Osteoblast (primary cell): ENCODE measurements at regions not wholly inside any gene's neighbourhood (a gene's known extent, or its start where the extent isn't known, plus 50 kb on each side); places are given as distances from the start of the nearest gene placed in this dataset.

ENCODE experiments used
- DNase-seq: peaks from one replicate; pipeline ENCODE4 v3.0.0; 2011; ENCODE audit warnings: low spot score, mixed read lengths; ENCODE audit not compliant: insufficient read length; ENCODE audit errors: missing footprints
- H2AFZ ChIP-seq: 2 replicates; pipeline ENCODE4 v1.6.0; 2011; ENCODE audit warnings: mild to moderate bottlenecking, low read length
- H3K27ac ChIP-seq: 2 replicates; pipeline ENCODE4 v1.5.1; 2011; ENCODE audit warnings: mild to moderate bottlenecking, low read depth, low read length, moderate library complexity
- H3K27me3 ChIP-seq: 2 replicates; pipeline ENCODE4 v1.6.0; 2012; ENCODE audit warnings: mild to moderate bottlenecking, control low read depth, inconsistent platforms, low read length, moderate library complexity; ENCODE audit not compliant: insufficient read depth
- H3K36me3 ChIP-seq: 2 replicates; pipeline ENCODE4 v1.5.1; 2011; ENCODE audit warnings: mild to moderate bottlenecking, low read length, control low read depth, moderate library complexity; ENCODE audit not compliant: insufficient read depth
- H3K4me1 ChIP-seq: 2 replicates; pipeline ENCODE4 v1.5.1; 2011; ENCODE audit warnings: mild to moderate bottlenecking, low read length, control low read depth, moderate library complexity; ENCODE audit not compliant: insufficient read depth
- H3K4me2 ChIP-seq: 2 replicates; pipeline ENCODE4 v1.6.0; 2011; ENCODE audit warnings: mild to moderate bottlenecking, low read length; ENCODE audit not compliant: insufficient read depth
- H3K4me3 ChIP-seq: fragments of 200-600 bp; sonication (generic); 3 replicates; pipeline ENCODE4 v1.5.1; 2012; ENCODE audit warnings: mild to moderate bottlenecking, low read length, inconsistent platforms; ENCODE audit not compliant: insufficient read depth
- H3K79me2 ChIP-seq: 2 replicates; pipeline ENCODE4 v1.6.0; 2012; ENCODE audit warnings: mild to moderate bottlenecking, low read length, control low read depth, inconsistent platforms; ENCODE audit not compliant: insufficient read depth
- H3K9me3 ChIP-seq: 2 replicates; pipeline ENCODE4 v1.5.1; 2011; ENCODE audit warnings: low read depth, low read length, control low read depth
- H4K20me1 ChIP-seq: 2 replicates; pipeline ENCODE4 v1.6.0; 2012; ENCODE audit warnings: mild to moderate bottlenecking, low read length, control low read depth; ENCODE audit not compliant: insufficient read depth
- CTCF ChIP-seq: IDR thresholded peaks from 2 replicates; pipeline ENCODE4 v1.5.1; 2011; ENCODE audit warnings: mild to moderate bottlenecking, low read depth, low read length, moderate library complexity; ENCODE audit errors: extremely low read depth

DNA sequence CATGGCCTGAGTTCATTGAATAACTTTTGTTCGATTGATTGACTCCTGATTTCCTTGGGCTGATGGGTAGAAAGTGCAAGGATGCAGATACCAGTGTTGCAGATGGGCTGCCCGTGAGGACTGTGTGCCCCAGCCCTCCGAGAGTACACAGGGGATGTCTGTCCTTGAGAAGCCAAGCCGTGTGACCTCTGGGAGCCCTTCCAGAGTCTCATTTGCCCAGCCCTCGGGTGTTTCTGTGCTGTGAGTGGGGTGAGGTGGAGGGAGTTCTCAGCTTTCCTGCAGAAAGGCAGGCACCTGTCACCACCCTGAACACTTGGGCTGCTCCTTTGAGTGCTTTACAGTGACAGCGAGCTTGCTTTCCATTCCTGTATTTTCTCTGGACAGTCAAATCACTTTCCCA, 96.4 kb upstream of the CACNA1E start:
- Histone ChIP-seq H3K36me3 (no peaks in the 10 kb centered on the region), H2AFZ (no peak overlapping the region), H4K20me1 (no peaks in the 10 kb centered on the region), H3K4me2 (no peak overlapping the region), H3K4me1 (no peaks in the 10 kb centered on the region), H3K9me3 (no peaks in the 10 kb centered on the region), H3K27ac (no peak overlapping the region), H3K79me2 (no peaks in the 10 kb centered on the region), H3K27me3 (no peaks in the 10 kb centered on the region), H3K4me3 (no peak overlapping the region)
- no peak for DNase-seq
- no peak for TF ChIP-seq CTCF

GRCh38 chr1:181387702-181388101, 95.6 kb upstream of the CACNA1E start:
- Histone ChIP-seq H3K9me3 (no peaks in the 10 kb centered on the region), H3K27me3 (no peaks in the 10 kb centered on the region), H3K4me2 (no peak overlapping the region), H3K27ac (no peak overlapping the region), H3K4me3 (no peak overlapping the region), H2AFZ (no peak overlapping the region), H3K4me1 (no peaks in the 10 kb centered on the region), H4K20me1 (no peaks in the 10 kb centered on the region), H3K79me2 (no peaks in the 10 kb centered on the region), H3K36me3 (no peaks in the 10 kb centered on the region)
- no peak for TF ChIP-seq CTCF
- DNase-seq: no peak

GRCh38 chr1:181390410-181391077, 92.8 kb upstream of the CACNA1E start:
- no peak for TF ChIP-seq CTCF
- Histone ChIP-seq H3K4me1 (no peaks in the 10 kb centered on the region), H3K4me2 (no peak overlapping the region), H3K27ac (no peak overlapping the region), H2AFZ (no peak overlapping the region), H4K20me1 (no peaks in the 10 kb centered on the region), H3K9me3 (no peaks in the 10 kb centered on the region), H3K27me3 (no peaks in the 10 kb centered on the region), H3K4me3 (no peak overlapping the region), H3K36me3 (no peaks in the 10 kb centered on the region), H3K79me2 (no peaks in the 10 kb centered on the region)
- DNase-seq: no peak

DNA sequence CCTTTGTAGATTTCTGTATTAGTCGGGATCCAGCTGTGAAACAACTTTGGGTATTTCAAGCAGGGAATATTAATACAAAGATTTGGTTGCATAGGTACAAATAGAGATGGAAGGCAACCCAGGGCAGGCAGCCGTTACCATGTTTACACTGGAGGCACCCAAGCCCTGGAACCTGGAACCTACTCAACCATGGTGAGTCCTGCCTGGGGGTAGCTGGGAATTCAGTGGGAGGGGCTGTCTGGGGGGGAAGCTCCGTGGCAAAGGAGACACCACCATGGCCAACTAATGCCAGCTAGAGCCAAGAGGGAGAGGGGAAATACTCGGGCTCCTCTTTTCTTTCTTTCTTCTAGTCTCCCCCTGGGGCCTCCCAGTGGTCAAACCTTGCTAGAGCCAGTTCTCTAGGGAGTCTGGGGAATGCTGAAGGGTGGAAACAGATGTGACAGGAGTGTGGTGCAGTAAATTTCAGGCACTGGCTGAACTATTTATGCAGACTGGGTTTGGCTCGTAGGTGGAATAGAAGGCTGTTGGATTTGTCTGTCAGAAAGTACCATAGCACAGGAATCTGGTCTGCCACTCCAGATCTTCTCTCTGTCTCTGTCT, 91.9 kb upstream of the CACNA1E start:
- no peak overlapping the region for H3K4me2 ChIP-seq
- no peaks in the 10 kb centered on the region for H4K20me1 ChIP-seq
- no peak for DNase-seq

More for the DNA sequence above, 91.9 kb upstream of the CACNA1E start:
- no peaks in the 10 kb centered on the region for H3K27me3 ChIP-seq
- no peak overlapping the region for H2AFZ ChIP-seq
- H3K4me1 ChIP-seq: no peaks in the 10 kb centered on the region
- no peaks in the 10 kb centered on the region for H3K36me3 ChIP-seq
- no peak overlapping the region for H3K27ac ChIP-seq
- H3K79me2 ChIP-seq: no peaks in the 10 kb centered on the region
- no peak overlapping the region for H3K4me3 ChIP-seq
- no peaks in the 10 kb centered on the region for H3K9me3 ChIP-seq
- no peak for TF ChIP-seq CTCF
